H1 (cell line): ENCODE measurements at regions not wholly inside any gene's neighbourhood (a gene's known extent, or its start where the extent isn't known, plus 50 kb on each side); places are given as distances from the start of the nearest gene placed in this dataset.

Experiments
- CTCF ChIA-PET: fragments of 300-600 bp; sonication (Branson Sonifier 250); formaldehyde crosslinking; loops from one replicate; lab custom pipeline; 2021; ENCODE audit not compliant: partially characterized antibody; lab: Charles Lee
- POLR2A ChIA-PET: fragments of 300-600 bp; sonication (Branson Sonifier 250); formaldehyde crosslinking; loops from one replicate; lab custom pipeline; 2021; ENCODE audit warnings: inconsistent platforms; ENCODE audit not compliant: partially characterized antibody; lab: Charles Lee
- DNase-seq, 2 experiments: peaks; one replicate each; pipeline versions ENCODE4 v3.0.0 to v3.0.0-alpha.2; 2010 to 2022; ENCODE audit warnings: low spot score in 2 of 2, low read depth in 1 of 2, mixed read lengths in 1 of 2
- FAIRE-seq: peaks from 2 replicates; lab custom pipeline; 2011; peaks lifted over from hg19 to GRCh38; lab: Jason Lieb, UNC
- H2AFZ ChIP-seq: 2 replicates; pipeline ENCODE4 v1.8.1; 2012; ENCODE audit warnings: low read length, inconsistent platforms
- H2AK5ac ChIP-seq: 2 replicates; pipeline ENCODE4 v1.6.1; 2013; ENCODE audit warnings: low read depth, low read length
- H2BK120ac ChIP-seq: replicated peaks from 2 replicates; pipeline ENCODE3; 2013; ENCODE audit warnings: low read depth, low read length, inconsistent platforms
- H2BK12ac ChIP-seq: 2 replicates; pipeline ENCODE4 v1.6.1; 2013; ENCODE audit warnings: low read depth, low read length
- H2BK15ac ChIP-seq: 2 replicates; pipeline ENCODE4 v1.6.1; 2013; ENCODE audit warnings: low read length
- H2BK20ac ChIP-seq: 2 replicates; pipeline ENCODE4 v1.6.1; 2013; ENCODE audit warnings: low read length
- H2BK5ac ChIP-seq: 2 replicates; pipeline ENCODE4 v1.6.1; 2013; ENCODE audit warnings: low read depth, low read length
- H3K14ac ChIP-seq: 2 replicates; pipeline ENCODE4 v1.6.1; 2013; ENCODE audit warnings: inconsistent platforms; ENCODE audit not compliant: insufficient read length
- H3K18ac ChIP-seq: 2 replicates; pipeline ENCODE4 v1.6.1; 2013; ENCODE audit warnings: low read length; ENCODE audit errors: extremely low read depth
- H3K23ac ChIP-seq: 2 replicates; pipeline ENCODE4 v1.6.1; 2013; ENCODE audit warnings: inconsistent platforms; ENCODE audit not compliant: insufficient read length
- H3K23me2 ChIP-seq: 2 replicates; pipeline ENCODE4 v1.6.1; 2013; ENCODE audit warnings: low read depth, low read length
- H3K27ac ChIP-seq: 2 replicates; pipeline ENCODE4 v1.6.1; 2011; ENCODE audit warnings: low read depth, low read length, inconsistent platforms
- H3K27me3 ChIP-seq, 4 experiments: replicated peaks in 1 of 4; 1 replicate in 1 of 4; 2 replicates in 3 of 4; pipeline versions ENCODE4 v1.6.1 to v1.8.1; 2011 to 2013; ENCODE audit warnings: low read length in 3 of 4, mild to moderate bottlenecking in 3 of 4, inconsistent platforms in 2 of 4, mixed read lengths in 2 of 4, moderate library complexity in 1 of 4; ENCODE audit not compliant: control insufficient read depth in 3 of 4, insufficient read depth in 3 of 4; ENCODE audit errors: extremely low read depth in 1 of 4
- H3K36me3 ChIP-seq, 4 experiments: 2 replicates each; pipeline versions ENCODE4 v1.6.1 to v1.8.1; 2011 to 2013; ENCODE audit warnings: mild to moderate bottlenecking in 4 of 4, low read length in 3 of 4, moderate library complexity in 2 of 4, control low read depth in 1 of 4, inconsistent platforms in 1 of 4; ENCODE audit not compliant: insufficient read depth in 4 of 4, control insufficient read depth in 2 of 4
- H3K4ac ChIP-seq: replicated peaks from 2 replicates; pipeline ENCODE3; 2013; ENCODE audit warnings: low read length, low read depth, mixed read lengths, inconsistent platforms; ENCODE audit not compliant: insufficient read length
- H3K4me1 ChIP-seq, 4 experiments: replicated peaks in 1 of 4; 1 replicate in 1 of 4; 2 replicates in 3 of 4; pipeline versions ENCODE4 v1.6.1 to v1.8.1; 2011 to 2013; ENCODE audit warnings: low read length in 3 of 4, inconsistent platforms in 2 of 4, mixed read lengths in 1 of 4; ENCODE audit not compliant: insufficient read depth in 4 of 4, control insufficient read depth in 3 of 4
- H3K4me2 ChIP-seq, 2 experiments: 2 replicates each; pipeline versions ENCODE4 v1.6.1 to v1.8.1; 2011 to 2013; ENCODE audit warnings: low read depth in 2 of 2, low read length in 2 of 2, control low read depth in 1 of 2, inconsistent platforms in 1 of 2, mild to moderate bottlenecking in 1 of 2; ENCODE audit not compliant: insufficient read depth in 1 of 2
- H3K4me3 ChIP-seq, 4 experiments: fragments of 200-600, 300-600 bp in 1 of 4; sonication (generic), shearing (Covaris generic), sonication (Bioruptor Twin) in 1 of 4; 2 replicates each; pipeline versions ENCODE4 v1.5.1 to v1.8.1; 2011 to 2016; ENCODE audit warnings: low read length in 4 of 4, low read depth in 3 of 4, control low read depth in 2 of 4, inconsistent platforms in 2 of 4, mild to moderate bottlenecking in 2 of 4, mixed read lengths in 1 of 4, moderate library complexity in 1 of 4; ENCODE audit not compliant: insufficient read depth in 2 of 4; ENCODE audit errors: extremely low read depth in 1 of 4
- H3K56ac ChIP-seq: replicated peaks from 2 replicates; pipeline ENCODE3; 2013; ENCODE audit warnings: low read depth, mild to moderate bottlenecking, mixed read lengths, low read length, inconsistent platforms; ENCODE audit not compliant: insufficient read length
- H3K79me1 ChIP-seq: 2 replicates; pipeline ENCODE4 v1.6.1; 2013; ENCODE audit warnings: low read depth, low read length, control low read depth
- H3K79me2 ChIP-seq, 2 experiments: 2 replicates each; pipeline versions ENCODE4 v1.6.1 to v1.8.1; 2012 to 2013; ENCODE audit warnings: low read length in 2 of 2, mild to moderate bottlenecking in 2 of 2, inconsistent platforms in 1 of 2; ENCODE audit not compliant: insufficient read depth in 2 of 2, control insufficient read depth in 1 of 2
- H3K9ac ChIP-seq, 4 experiments: replicated peaks in 1 of 4; 1 replicate in 1 of 4; 2 replicates in 3 of 4; pipeline versions ENCODE4 v1.6.1 to v1.8.1; 2011 to 2013; ENCODE audit warnings: low read depth in 3 of 4, low read length in 3 of 4, control low read depth in 2 of 4, mild to moderate bottlenecking in 2 of 4, moderate library complexity in 2 of 4, inconsistent platforms in 1 of 4; ENCODE audit errors: extremely low read depth in 1 of 4
- H3K9me3 ChIP-seq, 2 experiments: 2 replicates each; pipeline versions ENCODE4 v1.6.1 to v1.8.1; 2012 to 2013; ENCODE audit warnings: mild to moderate bottlenecking in 2 of 2, moderate library complexity in 2 of 2, control low read depth in 1 of 2, inconsistent platforms in 1 of 2, low read depth in 1 of 2, low read length in 1 of 2, mixed read lengths in 1 of 2; ENCODE audit not compliant: insufficient read depth in 2 of 2
- H4K20me1 ChIP-seq, 2 experiments: replicated peaks in 1 of 2; 2 replicates each; pipeline versions ENCODE3 to v1.8.1; 2011 to 2013; ENCODE audit warnings: inconsistent platforms in 2 of 2, low read length in 2 of 2, mild to moderate bottlenecking in 1 of 2; ENCODE audit not compliant: insufficient read depth in 2 of 2, control insufficient read depth in 1 of 2
- H4K5ac ChIP-seq: 2 replicates; pipeline ENCODE4 v1.6.1; 2013; ENCODE audit warnings: low read length, low read depth, mixed read lengths, inconsistent platforms; ENCODE audit not compliant: insufficient read length
- H4K8ac ChIP-seq: 2 replicates; pipeline ENCODE4 v1.8.0; 2013; ENCODE audit warnings: mild to moderate bottlenecking, moderate library complexity, low read length, inconsistent platforms; ENCODE audit not compliant: insufficient read depth; ENCODE audit errors: extremely low read depth
- H4K91ac ChIP-seq: replicated peaks from 2 replicates; pipeline ENCODE3; 2013; ENCODE audit warnings: low read length, mixed read lengths, inconsistent platforms; ENCODE audit not compliant: insufficient read length
- CTBP2 ChIP-seq: IDR thresholded peaks from 2 replicates; pipeline ENCODE4 v1.7.0; 2011; ENCODE audit warnings: borderline replicate concordance, mild to moderate bottlenecking, moderate library complexity, mixed read lengths, low read length; ENCODE audit not compliant: insufficient read depth, insufficient read length
- WGBS, 2 experiments: shearing (Covaris generic) in 1 of 2; methylation state at CpG; one replicate each; pipeline versions ENCODE4 v1.1.6 to v1.1.7; 2013 to 2015; ENCODE audit warnings: low lambda C conversion rate in 2 of 2, mixed read lengths in 2 of 2, inconsistent platforms in 1 of 2, low coverage in 1 of 2, missing lambda C conversion rate in 1 of 2; ENCODE audit not compliant: insufficient replicate concordance in 2 of 2, insufficient coverage in 1 of 2, insufficient read length in 1 of 2; ENCODE audit errors: extremely low coverage in 1 of 2, missing lambda C conversion rate in 1 of 2; 5-methylcytosine and 5-hydroxymethylcytosine counted together

DNA sequence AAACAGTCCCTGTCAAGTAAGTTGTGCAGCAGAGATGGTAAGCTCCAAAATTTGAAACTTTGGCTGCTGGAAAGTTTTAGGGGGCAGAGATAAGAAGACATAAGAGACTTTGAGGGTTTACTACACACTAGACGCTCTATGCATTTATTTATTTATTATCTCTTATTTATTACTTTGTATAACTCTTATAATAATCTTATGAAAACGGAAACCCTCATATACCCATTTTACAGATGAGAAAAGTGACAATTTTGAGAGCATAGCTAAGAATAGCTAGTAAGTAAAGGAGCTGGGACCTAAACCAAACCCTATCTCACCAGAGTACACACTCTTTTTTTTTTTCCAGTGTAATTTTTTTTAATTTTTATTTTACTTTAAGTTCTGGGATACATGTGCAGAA lies 112.8 kb upstream of the PKDCC start:
- Histone ChIP-seq H3K23me2 (no peaks in the 10 kb centered on the region), H3K79me2 (no peaks in the 10 kb centered on the region), H3K4me2 (no peak overlapping the region), H3K14ac (no peak overlapping the region), H3K79me1 (no peaks in the 10 kb centered on the region), H3K36me3 (no peaks in the 10 kb centered on the region), H2BK12ac (peak overlapping the region; percentile 32; the same call in 1 of the 2 replicates), H2BK15ac (no peak overlapping the region), H2BK5ac (no peak overlapping the region), H4K91ac (no peak overlapping the region), H2AK5ac (no peak overlapping the region; the same call in 1 of the 2 replicates), H2BK20ac (0 out of 2 replicates have a peak overlapping the region, but pooled peaks have one; percentile 81), H2BK120ac (no peak overlapping the region), H3K18ac (0 out of 2 replicates have a peak overlapping the region, but pooled peaks have one; percentile 1), H3K27ac (no peak overlapping the region), H4K20me1 (no peaks in the 10 kb centered on the region), H3K23ac (no peak overlapping the region), H3K4me1 (peaks cover 10 to 30% (median 25%) of the 10 kb centered on the region in 4 experiments), H3K4ac (no peak overlapping the region), H3K9me3 (no peaks in the 10 kb centered on the region), H4K5ac (no peak overlapping the region), H3K56ac (no peak overlapping the region), H3K4me3 (no peak overlapping the region), H3K27me3 (no peaks in the 10 kb centered on the region; a peak in 1 of 7 replicates), H2AFZ (no peak overlapping the region), H4K8ac (no peak overlapping the region), H3K9ac (no peak overlapping the region)
- WGBS, 2 experiments = 82% methylated on average over 2 of the region's 2 CpGs; no CpG with 5 or more reads in 1 of the 2 experiments
- TF ChIP-seq CTBP2 = no peak
- DNase-seq (no peak), FAIRE-seq (no peak)
- ChIA-PET POLR2A (interaction anchor here (1.0 to 1.4 kb wide), 3 partner anchors 10 to 112 kb away, joined by 3 to 4 read pairs (median 4); no protein-coding TSS in a partner anchor), CTCF (interaction anchor here (1.7 to 2.2 kb wide), 3 partner anchors 10 to 120 kb away, joined by 5 to 7 read pairs (median 5); no protein-coding TSS in a partner anchor)
